Stimulated activated naive B cell treated with anti-CD40 and anti-IgM and Interleukin-4, amounts not matched to agents 10 μg/mL and 1 μg/mL and 100 μg/mL, for 72 hours (primary cell): ENCODE measurements at regions not wholly inside any gene's neighbourhood (a gene's known extent, or its start where the extent isn't known, plus 50 kb on each side); places are given as distances from the start of the nearest gene placed in this dataset.
A peak's percentile ranks its signal among the peaks of the same experiment; 100 is the strongest.
"Not testable (repeated sequence)": the region's sequence is repeated elsewhere in the genome, so short reads cannot be mapped to it uniquely, and the experiment has no call there.

Experiments
- ATAC-seq, 2 donors: fragments of 150-1000 bp; cut with Tn5 transposase; replicated peaks; 2 replicates each; pipeline ENCODE4 v1.10.0; 2021; ENCODE audit warnings: moderate library complexity in 1 of 2
- DNase-seq: peaks from one replicate; pipeline ENCODE4 v3.0.0; 2021
- H3K27ac Mint-ChIP-seq: one replicate; pipeline ENCODE4 v1.8.0; 2022; ENCODE audit warnings: mild to moderate bottlenecking, mixed read lengths
- H3K27me3 Mint-ChIP-seq, 2 donors: one replicate each; pipeline ENCODE4 v1.8.0; 2022; ENCODE audit warnings: mixed read lengths in 2 of 2
- H3K36me3 Mint-ChIP-seq, 2 donors: one replicate each; pipeline ENCODE4 v1.8.0; 2022; ENCODE audit warnings: mixed read lengths in 2 of 2, mild to moderate bottlenecking in 1 of 2
- H3K4me1 Mint-ChIP-seq, 2 donors: one replicate each; pipeline ENCODE4 v1.8.0; 2022; ENCODE audit warnings: mixed read lengths in 2 of 2, mild to moderate bottlenecking in 1 of 2
- H3K4me3 Mint-ChIP-seq, 2 donors: one replicate each; pipeline ENCODE4 v1.8.0; 2022; ENCODE audit warnings: mild to moderate bottlenecking in 2 of 2, mixed read lengths in 2 of 2, moderate library complexity in 1 of 2
- H3K9me3 Mint-ChIP-seq, 2 donors: one replicate each; pipeline ENCODE4 v1.8.0; 2022; ENCODE audit warnings: mixed read lengths in 2 of 2, mild to moderate bottlenecking in 1 of 2

GRCh38 chr2:11950896-11951295 is 204.5 kb downstream of the LPIN1 start:
- H3K4me1 Mint-ChIP-seq: peaks cover 4 to 17% of the 10 kb centered on the region in 2 donors
- H3K4me3 Mint-ChIP-seq: no peak overlapping the region
- peaks cover 0 to 13% of the 10 kb centered on the region in 2 donors for H3K27me3 Mint-ChIP-seq
- peaks cover 0 to 4% of the 10 kb centered on the region in 2 donors for H3K9me3 Mint-ChIP-seq
- no peak for ATAC-seq
- H3K27ac Mint-ChIP-seq: no peak overlapping the region
- DNase-seq: no peak
- H3K36me3 Mint-ChIP-seq: peaks cover 0 to 3% of the 10 kb centered on the region in 2 donors

GRCh38 chr2:11951492-11951891 is 205.1 kb downstream of the LPIN1 start:
- not testable (repeated sequence) for H3K9me3 Mint-ChIP-seq, H3K27ac Mint-ChIP-seq

GRCh38 chr2:11953258-11953657 is 206.8 kb downstream of the LPIN1 start:
- peaks cover 6 to 13% of the 10 kb centered on the region in 2 donors for H3K4me1 Mint-ChIP-seq
- H3K4me3 Mint-ChIP-seq: no peak overlapping the region
- ATAC-seq (no peak), DNase-seq (no peak)
- peaks cover 0 to 17% of the 10 kb centered on the region in 2 donors for H3K27me3 Mint-ChIP-seq
- H3K36me3 Mint-ChIP-seq: peaks cover 0 to 3% of the 10 kb centered on the region in 2 donors
- H3K9me3 Mint-ChIP-seq: peaks cover 0 to 2% of the 10 kb centered on the region in 2 donors
- H3K27ac Mint-ChIP-seq: no peak overlapping the region

More at GRCh38 chr2:11951492-11951891, 205.1 kb downstream of the LPIN1 start:
- ATAC-seq, H3K4me3 Mint-ChIP-seq, DNase-seq, H3K36me3 Mint-ChIP-seq: not testable (repeated sequence)
- peaks cover 4 to 17% of the 10 kb centered on the region in 2 donors for H3K4me1 Mint-ChIP-seq
- H3K27me3 Mint-ChIP-seq: peaks cover 0 to 13% of the 10 kb centered on the region in 2 donors

DNA sequence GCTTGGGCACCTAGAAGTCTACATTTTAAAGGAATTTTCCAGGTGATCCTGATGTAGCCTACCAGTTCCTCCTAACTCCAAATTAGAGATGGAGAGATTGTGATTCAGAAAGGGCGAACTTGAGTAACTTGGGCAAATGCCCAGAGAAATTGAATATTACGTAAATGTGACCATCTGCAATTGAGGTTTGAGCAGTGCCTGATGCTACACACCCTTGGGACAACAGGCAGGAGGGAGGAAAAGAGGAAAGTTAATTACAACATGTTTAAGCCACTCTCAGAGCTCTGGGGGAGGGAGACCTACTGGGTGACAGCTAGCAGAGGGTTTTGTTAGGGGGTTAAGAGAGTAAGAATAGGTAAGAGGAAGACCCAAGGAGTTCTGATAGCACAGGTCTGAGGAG is 208.9 kb downstream of the LPIN1 start:
- no peaks in the 10 kb centered on the region for H3K9me3 Mint-ChIP-seq
- DNase-seq (no peak), ATAC-seq (no peak)
- no peak overlapping the region for H3K4me3 Mint-ChIP-seq
- H3K4me1 Mint-ChIP-seq: peaks cover 3 to 7% of the 10 kb centered on the region in 2 donors
- peaks cover 0 to 17% of the 10 kb centered on the region in 2 donors for H3K27me3 Mint-ChIP-seq
- H3K27ac Mint-ChIP-seq: no peak overlapping the region
- H3K36me3 Mint-ChIP-seq: peaks cover 0 to 3% of the 10 kb centered on the region in 2 donors

GRCh38 chr2:11955884-11956291 is 209.5 kb downstream of the LPIN1 start:
- Mint-ChIP-seq H3K4me1 (peaks cover 2 to 7% of the 10 kb centered on the region in 2 donors), H3K4me3 (no peak overlapping the region), H3K27ac (no peak overlapping the region), H3K36me3 (peaks cover 0 to 3% of the 10 kb centered on the region in 2 donors), H3K27me3 (peaks cover 0 to 17% of the 10 kb centered on the region in 2 donors), H3K9me3 (no peaks in the 10 kb centered on the region)
- DNase-seq (no peak), ATAC-seq (no peak)

DNA sequence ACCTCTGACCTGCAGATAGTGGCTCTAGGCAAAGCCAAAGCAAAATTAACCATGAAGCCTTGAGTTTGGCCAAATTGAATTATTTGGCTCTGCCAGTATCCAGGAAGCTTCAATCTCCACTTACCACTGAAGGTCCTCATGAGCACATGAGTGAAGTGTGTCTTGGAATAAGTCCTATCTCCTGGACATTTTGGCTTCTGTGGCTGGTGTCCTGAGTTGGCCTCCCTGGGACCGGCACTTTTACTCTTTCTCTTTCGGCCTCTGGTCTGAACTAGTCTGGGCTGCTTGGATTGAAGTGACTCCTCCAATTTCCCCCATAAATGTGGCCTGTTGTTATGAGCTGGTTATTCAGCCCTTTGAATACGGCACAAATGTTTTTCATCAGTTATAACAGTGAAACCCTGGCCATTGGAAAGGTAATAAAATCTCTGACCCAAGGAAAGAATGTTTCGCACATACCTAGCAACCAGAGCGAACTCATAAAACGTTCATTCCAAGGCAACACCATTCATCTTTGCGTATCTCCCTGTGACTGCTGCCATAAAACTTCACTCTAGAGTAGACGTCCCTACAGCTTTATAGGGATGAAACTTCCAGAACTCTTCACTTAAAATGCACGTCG is 216.4 kb downstream of the LPIN1 start:
- no peak for ATAC-seq
- no peak overlapping the region for H3K27ac Mint-ChIP-seq

GRCh38 chr2:11963966-11964365 is 217.5 kb downstream of the LPIN1 start:
- Mint-ChIP-seq H3K27me3 (no peaks in the 10 kb centered on the region), H3K4me1 (peaks cover 5 to 28% of the 10 kb centered on the region in 2 donors), H3K4me3 (no peak overlapping the region), H3K36me3 (no peaks in the 10 kb centered on the region), H3K9me3 (no peaks in the 10 kb centered on the region), H3K27ac (no peak overlapping the region)
- DNase-seq (no peak), ATAC-seq (no peak)

More for the DNA sequence above, 216.4 kb downstream of the LPIN1 start:
- H3K4me3 Mint-ChIP-seq: no peak overlapping the region
- H3K36me3 Mint-ChIP-seq: no peaks in the 10 kb centered on the region
- DNase-seq: no peak
- no peaks in the 10 kb centered on the region for H3K9me3 Mint-ChIP-seq
- H3K27me3 Mint-ChIP-seq: no peaks in the 10 kb centered on the region
- H3K4me1 Mint-ChIP-seq: peaks cover 5 to 23% of the 10 kb centered on the region in 2 donors

DNA sequence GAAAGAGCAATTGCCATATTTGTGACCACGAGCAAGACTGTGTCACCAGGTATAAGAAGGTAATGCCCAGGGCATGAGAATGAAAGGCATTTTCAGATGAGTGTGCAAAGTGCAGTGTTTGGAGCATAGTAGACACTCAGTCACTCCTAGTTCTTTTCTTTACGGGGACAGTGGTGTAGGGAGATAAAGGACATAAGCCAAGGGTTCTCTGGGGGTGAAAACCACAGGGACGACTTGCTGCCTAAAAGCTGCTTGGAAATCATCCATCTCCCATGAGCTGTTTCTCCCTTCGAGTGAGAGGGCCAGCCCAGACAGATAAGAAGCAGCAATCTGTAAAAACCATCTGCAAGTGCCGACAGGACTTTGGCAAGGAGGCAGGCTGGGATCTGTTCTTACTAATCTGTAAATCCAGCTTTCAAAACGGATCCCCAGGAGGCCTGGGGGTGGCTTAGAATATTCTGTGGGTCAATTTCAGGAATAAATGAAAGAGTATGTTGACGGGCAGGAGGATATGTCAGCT is 221.6 kb downstream of the LPIN1 start:
- no peak overlapping the region for H3K27ac Mint-ChIP-seq
- H3K27me3 Mint-ChIP-seq: no peaks in the 10 kb centered on the region
- DNase-seq (no peak), ATAC-seq (no peak)
- H3K4me3 Mint-ChIP-seq: no peak overlapping the region
- peaks cover 2 to 18% of the 10 kb centered on the region in 2 donors for H3K9me3 Mint-ChIP-seq
- peaks cover 2 to 14% of the 10 kb centered on the region in 2 donors for H3K36me3 Mint-ChIP-seq
- peaks cover 9 to 22% of the 10 kb centered on the region in 2 donors for H3K4me1 Mint-ChIP-seq

- H3K4me3 Mint-ChIP-seq: no peak overlapping the region
- peaks cover 9 to 22% of the 10 kb centered on the region in 2 donors for H3K4me1 Mint-ChIP-seq
- H3K27me3 Mint-ChIP-seq: no peaks in the 10 kb centered on the region
- H3K27ac Mint-ChIP-seq: no peak overlapping the region
- H3K36me3 Mint-ChIP-seq: peaks cover 4 to 16% of the 10 kb centered on the region in 2 donors
- ATAC-seq (no peak), DNase-seq (no peak)
- H3K9me3 Mint-ChIP-seq: peaks cover 4 to 23% of the 10 kb centered on the region in 2 donors
Measured at GRCh38 chr2:11968521-11968920, 222.1 kb downstream of the LPIN1 start.

DNA sequence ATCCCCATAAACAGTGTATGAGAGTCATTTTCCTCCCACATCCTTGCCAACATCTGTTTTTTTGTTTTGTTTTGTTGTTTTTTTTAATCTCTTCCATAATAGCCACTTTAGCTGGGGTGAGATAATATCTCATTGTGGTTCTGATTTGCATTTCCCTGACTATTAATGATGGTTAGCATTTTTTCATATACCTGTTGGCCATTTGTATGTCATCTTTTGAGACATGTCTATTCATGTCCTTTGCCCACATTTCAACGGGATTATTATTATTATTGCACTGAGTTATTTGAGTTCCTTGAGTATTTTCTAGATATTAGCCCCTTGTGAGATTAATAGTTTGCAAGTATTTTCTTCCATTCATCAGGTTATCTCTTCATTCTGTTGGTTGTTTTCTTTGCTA is 223.3 kb downstream of the LPIN1 start:
- no peak overlapping the region for H3K4me3 Mint-ChIP-seq
- H3K27me3 Mint-ChIP-seq: no peaks in the 10 kb centered on the region
- H3K27ac Mint-ChIP-seq: no peak overlapping the region
- H3K36me3 Mint-ChIP-seq: peaks cover 7 to 18% of the 10 kb centered on the region in 2 donors
- peaks cover 9 to 22% of the 10 kb centered on the region in 2 donors for H3K4me1 Mint-ChIP-seq
- no peak for ATAC-seq
- H3K9me3 Mint-ChIP-seq: peaks cover 8 to 30% of the 10 kb centered on the region in 2 donors
- no peak for DNase-seq

DNA sequence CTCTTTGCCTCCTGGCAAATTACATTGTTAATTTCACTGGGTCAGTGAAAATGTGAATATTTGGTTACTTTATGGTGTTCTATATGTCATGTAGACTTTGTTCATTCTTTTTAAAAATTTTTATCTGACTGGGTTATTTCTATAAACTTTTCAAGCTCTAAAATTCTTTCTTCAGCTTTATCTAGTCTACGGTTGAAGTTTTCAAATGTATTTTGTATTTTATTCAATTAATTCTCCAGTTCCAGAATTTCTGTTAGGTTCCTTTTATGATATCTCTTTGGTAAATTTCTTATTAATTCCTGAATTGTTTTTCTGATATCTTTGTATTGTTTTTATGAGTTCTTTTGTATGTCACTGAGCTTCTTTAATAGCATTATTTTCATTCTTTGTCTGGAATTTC is 228.1 kb downstream of the LPIN1 start:
- DNase-seq (no peak), ATAC-seq (no peak)
- Mint-ChIP-seq H3K27ac (no peak overlapping the region), H3K4me3 (no peak overlapping the region), H3K36me3 (peaks cover 10 to 24% of the 10 kb centered on the region in 2 donors), H3K4me1 (peaks cover 13 to 24% of the 10 kb centered on the region in 2 donors), H3K27me3 (no peaks in the 10 kb centered on the region), H3K9me3 (peaks cover 13 to 35% of the 10 kb centered on the region in 2 donors)

GRCh38 chr2:11975373-11975772 is 228.9 kb downstream of the LPIN1 start:
- Mint-ChIP-seq H3K36me3 (peaks cover 10 to 24% of the 10 kb centered on the region in 2 donors), H3K27me3 (no peaks in the 10 kb centered on the region), H3K4me3 (no peak overlapping the region), H3K4me1 (peaks cover 11 to 26% of the 10 kb centered on the region in 2 donors), H3K27ac (no peak overlapping the region), H3K9me3 (peaks cover 13 to 35% of the 10 kb centered on the region in 2 donors)
- ATAC-seq (no peak), DNase-seq (no peak)

DNA sequence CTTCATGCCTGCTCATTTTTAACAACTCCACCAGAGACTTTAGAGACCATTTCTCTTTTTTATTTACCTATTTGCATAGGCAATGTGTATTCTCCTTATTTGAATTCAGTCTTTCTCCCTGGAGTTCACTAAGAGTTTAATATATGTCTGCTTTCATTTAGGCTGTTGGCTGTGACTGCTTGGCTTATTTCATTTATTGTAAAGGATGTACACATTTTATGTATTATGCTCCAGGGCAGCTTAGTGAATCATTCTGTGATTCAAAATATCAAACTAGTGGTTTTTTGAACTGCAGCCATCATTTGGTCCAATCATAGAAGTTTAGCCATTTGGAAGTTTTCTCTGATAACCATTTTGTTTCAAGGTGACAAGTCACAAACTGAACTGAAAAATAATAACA is 229.6 kb downstream of the LPIN1 start:
- H3K27ac Mint-ChIP-seq: no peak overlapping the region
- H3K4me1 Mint-ChIP-seq: peaks cover 11 to 26% of the 10 kb centered on the region in 2 donors
- peaks cover 13 to 32% of the 10 kb centered on the region in 2 donors for H3K9me3 Mint-ChIP-seq
- H3K36me3 Mint-ChIP-seq: peaks cover 10 to 24% of the 10 kb centered on the region in 2 donors
- DNase-seq: no peak
- no peak overlapping the region for H3K4me3 Mint-ChIP-seq
- H3K27me3 Mint-ChIP-seq: no peaks in the 10 kb centered on the region
- no peak for ATAC-seq

DNA sequence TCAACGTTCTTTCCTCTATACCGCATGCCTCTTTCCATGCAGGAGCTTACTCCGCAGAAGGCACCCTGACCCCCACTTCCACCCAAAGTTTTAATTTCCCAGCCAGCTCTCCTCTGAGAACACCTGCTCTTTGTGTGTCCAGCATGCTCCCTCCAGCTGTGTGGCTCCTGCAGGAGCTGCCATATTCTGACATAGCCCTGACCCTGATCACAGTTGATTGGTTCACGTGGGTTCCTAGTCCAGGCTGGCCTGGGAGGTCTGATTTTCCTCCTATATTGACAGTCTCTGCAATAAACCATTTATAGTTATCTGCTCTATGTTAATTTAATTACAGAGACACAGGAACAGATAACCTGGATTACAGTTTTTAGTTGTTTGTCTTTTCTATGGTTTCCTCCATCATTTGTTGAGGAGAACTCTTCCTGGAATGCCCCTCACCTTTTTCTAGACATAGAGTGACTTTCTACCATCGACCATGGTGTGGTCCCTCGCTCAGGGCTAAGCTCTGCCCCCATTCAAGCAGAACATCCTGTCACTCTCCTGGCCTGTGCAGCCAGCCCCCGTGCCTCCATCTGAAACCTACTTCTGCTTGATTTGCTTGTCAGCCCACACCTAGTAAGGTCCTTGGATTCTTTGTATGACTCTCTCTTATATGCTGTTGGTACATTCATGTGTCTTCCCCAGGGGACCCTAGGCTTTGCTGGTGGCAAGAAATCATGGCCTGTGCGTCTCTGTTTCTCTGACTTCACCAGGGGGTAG is 231.5 kb downstream of the LPIN1 start:
- Mint-ChIP-seq H3K4me3 (no peak overlapping the region), H3K36me3 (peaks cover 8 to 11% of the 10 kb centered on the region in 2 donors), H3K27ac (peak overlapping the region; percentile 21), H3K9me3 (peaks cover 13 to 18% of the 10 kb centered on the region in 2 donors), H3K27me3 (no peaks in the 10 kb centered on the region), H3K4me1 (peaks cover 4 to 15% of the 10 kb centered on the region in 2 donors)
- ATAC-seq: peak in 1 of 2 donors; percentile 53
- no peak for DNase-seq
